ENCODE measurements at regions not wholly inside any gene's neighbourhood (a gene's known extent, or its start where the extent isn't known, plus 50 kb on each side); places are given as distances from the start of the nearest gene placed in this dataset.

GRCh38 chr2:71846669-71847291 lies 300.9 kb downstream of the CYP26B1 start:
- no peak for DNase-seq

GRCh38 chr2:71846072-71846471 lies 301.6 kb downstream of the CYP26B1 start:
- DNase-seq, result no peak

- no peak for DNase-seq
These were observed 302.7 kb downstream of the CYP26B1 start for GRCh38 chr2:71844967-71845366.

GRCh38 chr2:71843391-71843850 lies 304.2 kb downstream of the CYP26B1 start:
- no peak for DNase-seq

- no peak for DNase-seq
These were observed 304.9 kb downstream of the CYP26B1 start for GRCh38 chr2:71842744-71843143.

- no peak for DNase-seq
These were observed 307.8 kb downstream of the CYP26B1 start for GRCh38 chr2:71839826-71840225.

GRCh38 chr2:71834796-71835195 lies 312.9 kb downstream of the CYP26B1 start:
- no peak for DNase-seq

- DNase-seq, result no peak
These were observed 313.7 kb downstream of the CYP26B1 start for GRCh38 chr2:71833855-71834560.

- DNase-seq, result no peak
These were observed 314.4 kb downstream of the CYP26B1 start for GRCh38 chr2:71833272-71833671.

- no peak for DNase-seq
These were observed 314.8 kb downstream of the CYP26B1 start for GRCh38 chr2:71832844-71833243.

- DNase-seq, result no peak
These were observed 315.3 kb downstream of the CYP26B1 start for GRCh38 chr2:71832388-71832787.

- no peak for DNase-seq
These were observed 316.5 kb downstream of the CYP26B1 start for GRCh38 chr2:71831193-71831577.

GRCh38 chr2:71830497-71831192 lies 317.0 kb downstream of the CYP26B1 start:
- DNase-seq, result no peak

GRCh38 chr2:71829008-71829407 lies 318.7 kb downstream of the CYP26B1 start:
- DNase-seq, result no peak

GRCh38 chr2:71827973-71828372 lies 319.7 kb downstream of the CYP26B1 start:
- DNase-seq, result no peak

- DNase-seq, result no peak
These were observed 320.1 kb downstream of the CYP26B1 start for GRCh38 chr2:71827524-71827901.

- DNase-seq, result no peak
These were observed 320.7 kb downstream of the CYP26B1 start for GRCh38 chr2:71826826-71827523.

- DNase-seq, result no peak
These were observed 321.4 kb downstream of the CYP26B1 start for GRCh38 chr2:71826299-71826698.

- DNase-seq, result no peak
These were observed 323.2 kb downstream of the CYP26B1 start for GRCh38 chr2:71824436-71824835.

GRCh38 chr2:71823526-71823925 lies 324.1 kb downstream of the CYP26B1 start:
- DNase-seq, result no peak

GRCh38 chr2:71822463-71822862 lies 325.2 kb downstream of the CYP26B1 start:
- DNase-seq, result no peak

- DNase-seq, result no peak
These were observed 325.8 kb downstream of the CYP26B1 start for GRCh38 chr2:71821856-71822255.

Data from anterior cingulate cortex (tissue), 58 donors.